PC-3 (cell line): ENCODE measurements at regions not wholly inside any gene's neighbourhood (a gene's known extent, or its start where the extent isn't known, plus 50 kb on each side); places are given as distances from the start of the nearest gene placed in this dataset.

Experiments
- ATAC-seq: fragments of 200-7000 bp; cut with Tn5 transposase; 2 replicates; pipeline ENCODE4 v1.9.1; 2020; ENCODE audit warnings: mild to moderate bottlenecking, moderate library complexity
- BruUV-seq: library from RNA; stranded (reverse); fragments of 400-500 nt; replicated peaks from 2 replicates; lab custom pipeline; 2021; lab: Mats Ljungman, UMichigan
- CTCF ChIA-PET: fragments of 300-600 bp; sonication (Branson Sonifier 250); formaldehyde crosslinking; loops from one replicate; lab custom pipeline; 2022; ENCODE audit warnings: antibody characterized with exemption; lab: Charles Lee
- POLR2A ChIA-PET: fragments of 300-600 bp; sonication (Branson Sonifier 250); formaldehyde crosslinking; loops from one replicate; lab custom pipeline; 2022; ENCODE audit warnings: antibody characterized with exemption; ENCODE audit not compliant: unreplicated experiment; lab: Charles Lee
- DNase-seq: peaks from one replicate; pipeline ENCODE4 v3.0.0-alpha.2; 2015
- H2AFZ ChIP-seq: fragments of 300-600 bp; sonication (generic); 2 replicates; pipeline ENCODE4 v1.6.0; 2016; ENCODE audit warnings: antibody characterized with exemption, low read length
- H3F3A ChIP-seq: fragments of 300-600 bp; sonication (generic); one replicate; pipeline ENCODE4 v1.6.0; 2017; ENCODE audit warnings: antibody characterized with exemption, low read length, control low read depth, mild to moderate bottlenecking; ENCODE audit not compliant: unreplicated experiment
- H3K27ac ChIP-seq: fragments of 300-600 bp; sonication (generic); 2 replicates; pipeline ENCODE4 v1.5.1; 2016; ENCODE audit warnings: mild to moderate bottlenecking, low read length
- H3K27me3 ChIP-seq: fragments of 300-600 bp; sonication (generic); 2 replicates; pipeline ENCODE4 v1.6.1; 2016; ENCODE audit warnings: low read length, mixed read lengths
- H3K36me3 ChIP-seq: fragments of 300-600 bp; sonication (generic); 2 replicates; pipeline ENCODE4 v1.6.1; 2016; ENCODE audit warnings: low read depth, mixed run types, low read length, mixed read lengths
- H3K4me1 ChIP-seq: fragments of 300-600 bp; sonication (generic); 2 replicates; pipeline ENCODE4 v1.5.1; 2016; ENCODE audit warnings: low read length; ENCODE audit not compliant: insufficient read depth
- H3K4me2 ChIP-seq: fragments of 300-600 bp; sonication (generic); 2 replicates; pipeline ENCODE4 v1.6.0; 2016; ENCODE audit warnings: low read length
- H3K4me3 ChIP-seq: fragments of 300-600 bp; sonication (generic); 2 replicates; pipeline ENCODE4 v1.5.1; 2016; ENCODE audit warnings: mild to moderate bottlenecking, low read length, mixed read lengths
- H3K79me2 ChIP-seq: fragments of 300-600 bp; sonication (generic); 2 replicates; pipeline ENCODE4 v1.6.1; 2017; ENCODE audit warnings: low read length, mixed read lengths
- H3K9ac ChIP-seq: fragments of 300-600 bp; sonication (generic); 2 replicates; pipeline ENCODE4 v1.6.0; 2016; ENCODE audit warnings: mild to moderate bottlenecking, low read length
- H3K9me2 ChIP-seq: fragments of 300-600 bp; sonication (generic); replicated peaks from 2 replicates; pipeline ENCODE4 v1.6.1; 2016; ENCODE audit warnings: mixed run types, low read length, mixed read lengths
- H3K9me3 ChIP-seq: fragments of 300-600 bp; sonication (generic); 2 replicates; pipeline ENCODE4 v1.6.1; 2016; ENCODE audit warnings: low read length, mixed read lengths
- H4K20me1 ChIP-seq: fragments of 300-600 bp; sonication (generic); 2 replicates; pipeline ENCODE4 v1.6.1; 2016; ENCODE audit warnings: low read length, mixed read lengths
- EZH2 ChIP-seq: fragments of 300-600 bp; sonication (generic); IDR thresholded peaks from one replicate; pipeline ENCODE4 v1.6.1; 2017; ENCODE audit warnings: antibody characterized with exemption, mild to moderate bottlenecking, low read length; ENCODE audit not compliant: unreplicated experiment
- EZH2phosphoT487 ChIP-seq: fragments of 300-600 bp; sonication (generic); IDR thresholded peaks from 2 replicates; pipeline ENCODE4 v1.6.1; 2018; ENCODE audit warnings: mild to moderate bottlenecking, antibody characterized with exemption, low read length, borderline replicate concordance
- intact Hi-C: fragments of 100-400 bp; cut with micrococcal nuclease; formaldehyde crosslinking; loops from 2 replicates; pipeline ENCODE4 v1.9.0; 2023
- TF ChIP-seq, protein P1 (sequence below): fragments of 300-600 bp; sonication (generic); conservative IDR thresholded peaks from 2 replicates; pipeline ENCODE4 v1.5.1; 2017; ENCODE audit warnings: antibody characterized with exemption, low read depth, mild to moderate bottlenecking, low read length

DNA sequence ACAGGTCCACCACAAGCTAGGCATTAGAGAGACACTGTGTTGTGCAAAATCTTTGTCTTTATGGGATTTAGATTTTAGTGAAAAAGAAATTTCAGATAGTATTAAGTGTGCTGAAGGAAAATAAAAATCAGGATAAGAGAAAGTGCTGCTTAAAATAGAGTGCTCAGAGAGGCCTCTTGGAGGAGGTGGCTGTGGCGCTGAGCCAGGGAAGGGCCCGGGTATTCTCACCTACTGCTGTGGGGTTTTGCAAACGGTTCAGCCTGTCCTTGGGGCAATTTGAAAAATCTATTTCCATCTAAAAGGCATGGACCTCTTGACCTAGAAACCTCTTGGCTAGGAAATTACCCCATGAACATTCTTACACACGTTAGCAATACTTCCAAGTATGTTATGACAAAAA lies 267.7 kb downstream of the TJP1 start:
- ATAC-seq, result no peak
- Histone ChIP-seq H3K27me3 (peaks cover 86% of the 10 kb centered on the region), H2AFZ (no peak overlapping the region), H3K36me3 (no peaks in the 10 kb centered on the region), H3K79me2 (no peaks in the 10 kb centered on the region), H3K9ac (no peak overlapping the region), H3K4me3 (no peak overlapping the region), H3K9me2 (no peaks in the 10 kb centered on the region), H4K20me1 (no peaks in the 10 kb centered on the region), H3K4me1 (no peaks in the 10 kb centered on the region), H3K27ac (no peak overlapping the region), H3F3A (no peaks in the 10 kb centered on the region), H3K9me3 (no peaks in the 10 kb centered on the region), H3K4me2 (no peak overlapping the region)
- no TSS peak for BruUV-seq
- intact Hi-C loops, result no loop called here
- TF ChIP-seq EZH2phosphoT487 (no peak), EZH2 (no peak)
- TF ChIP-seq, protein P1, sequence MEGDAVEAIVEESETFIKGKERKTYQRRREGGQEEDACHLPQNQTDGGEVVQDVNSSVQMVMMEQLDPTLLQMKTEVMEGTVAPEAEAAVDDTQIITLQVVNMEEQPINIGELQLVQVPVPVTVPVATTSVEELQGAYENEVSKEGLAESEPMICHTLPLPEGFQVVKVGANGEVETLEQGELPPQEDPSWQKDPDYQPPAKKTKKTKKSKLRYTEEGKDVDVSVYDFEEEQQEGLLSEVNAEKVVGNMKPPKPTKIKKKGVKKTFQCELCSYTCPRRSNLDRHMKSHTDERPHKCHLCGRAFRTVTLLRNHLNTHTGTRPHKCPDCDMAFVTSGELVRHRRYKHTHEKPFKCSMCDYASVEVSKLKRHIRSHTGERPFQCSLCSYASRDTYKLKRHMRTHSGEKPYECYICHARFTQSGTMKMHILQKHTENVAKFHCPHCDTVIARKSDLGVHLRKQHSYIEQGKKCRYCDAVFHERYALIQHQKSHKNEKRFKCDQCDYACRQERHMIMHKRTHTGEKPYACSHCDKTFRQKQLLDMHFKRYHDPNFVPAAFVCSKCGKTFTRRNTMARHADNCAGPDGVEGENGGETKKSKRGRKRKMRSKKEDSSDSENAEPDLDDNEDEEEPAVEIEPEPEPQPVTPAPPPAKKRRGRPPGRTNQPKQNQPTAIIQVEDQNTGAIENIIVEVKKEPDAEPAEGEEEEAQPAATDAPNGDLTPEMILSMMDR, result no peak
- DNase-seq, result no peak
- ChIA-PET CTCF (no interaction called here), POLR2A (no interaction called here)

DNA sequence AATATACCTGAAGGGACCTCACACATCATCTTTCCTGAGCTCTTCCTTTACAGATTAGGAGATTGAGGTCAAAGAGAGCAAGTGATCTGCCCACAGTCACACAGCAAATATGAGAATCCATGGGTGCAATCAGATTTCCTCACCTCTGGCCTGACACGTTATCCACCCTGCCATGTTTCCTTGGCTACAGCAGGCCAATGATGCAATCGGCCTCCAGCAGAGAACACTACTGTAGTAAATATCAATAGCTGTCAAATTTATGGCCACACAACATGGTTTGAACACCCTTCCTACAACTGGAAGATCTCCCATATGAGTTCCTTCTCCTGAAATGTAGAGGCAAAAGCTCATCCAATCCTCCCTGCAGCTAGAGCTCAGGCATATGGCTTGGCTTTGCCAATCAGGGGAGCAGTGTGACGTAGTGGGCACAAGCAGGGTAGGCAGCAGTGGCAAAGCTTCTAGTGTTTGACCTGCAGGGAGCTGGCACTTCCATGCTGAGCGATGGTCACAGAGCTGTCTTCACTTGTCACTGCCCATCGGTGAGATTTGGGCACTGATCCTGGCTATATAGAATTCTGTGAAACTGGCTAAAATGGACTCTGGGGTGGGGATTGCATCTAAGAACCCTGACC lies 271.3 kb downstream of the TJP1 start:
- no peak overlapping the region for H3K9ac ChIP-seq
- no peaks in the 10 kb centered on the region for H3K36me3 ChIP-seq
- peaks cover 86% of the 10 kb centered on the region for H3K27me3 ChIP-seq
- H3K4me2 ChIP-seq, result no peak overlapping the region
- no peaks in the 10 kb centered on the region for H3K4me1 ChIP-seq
- H3K4me3 ChIP-seq, result no peak overlapping the region
- DNase-seq, result no peak
- no peaks in the 10 kb centered on the region for H3K9me2 ChIP-seq
- H2AFZ ChIP-seq, result no peak overlapping the region
- CTCF ChIA-PET, result no interaction called here
- H3K79me2 ChIP-seq, result no peaks in the 10 kb centered on the region
- TF ChIP-seq EZH2 (no peak), EZH2phosphoT487 (no peak)
- TF ChIP-seq, protein P1, result no peak
- POLR2A ChIA-PET, result no interaction called here
- ATAC-seq, result no peak
- H3F3A ChIP-seq, result no peaks in the 10 kb centered on the region
- BruUV-seq, result no TSS peak
- no peaks in the 10 kb centered on the region for H4K20me1 ChIP-seq
- no peaks in the 10 kb centered on the region for H3K9me3 ChIP-seq
- no peak overlapping the region for H3K27ac ChIP-seq
- intact Hi-C loops, result no loop called here

DNA sequence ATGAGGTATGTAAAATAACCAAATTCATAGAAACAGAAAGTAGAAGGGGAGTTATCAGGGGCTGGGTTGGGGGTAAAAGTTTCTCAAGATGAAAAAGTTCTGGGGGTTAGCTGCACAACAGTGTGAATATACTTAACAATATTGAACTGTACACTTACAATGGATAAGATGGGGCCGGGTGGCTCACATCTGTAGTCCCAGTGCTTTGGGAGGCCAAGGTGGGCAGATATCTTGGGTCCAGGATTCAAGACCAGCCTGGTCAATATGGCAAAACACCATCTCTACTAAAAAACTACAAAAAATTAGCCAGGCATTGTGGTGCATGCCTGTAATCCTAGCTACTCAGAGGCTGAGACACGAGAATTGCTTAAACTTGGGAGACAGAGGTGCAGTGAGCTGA lies 274.3 kb downstream of the TJP1 start:
- intact Hi-C loops, result no loop called here
- ChIA-PET CTCF (no interaction called here), POLR2A (no interaction called here)
- no peak overlapping the region for H3K4me2 ChIP-seq
- no peaks in the 10 kb centered on the region for H3K9me3 ChIP-seq
- DNase-seq (no peak), ATAC-seq (no peak)
- no peak overlapping the region for H3K9ac ChIP-seq
- no peaks in the 10 kb centered on the region for H3K36me3 ChIP-seq
- peaks cover 84% of the 10 kb centered on the region for H3K27me3 ChIP-seq
- no peaks in the 10 kb centered on the region for H3K79me2 ChIP-seq
- no peaks in the 10 kb centered on the region for H4K20me1 ChIP-seq
- no peak overlapping the region for H3K27ac ChIP-seq
- H2AFZ ChIP-seq, result no peak overlapping the region
- TF ChIP-seq, protein P1, result no peak
- TF ChIP-seq EZH2 (no peak), EZH2phosphoT487 (no peak)
- no peaks in the 10 kb centered on the region for H3K9me2 ChIP-seq
- no peaks in the 10 kb centered on the region for H3F3A ChIP-seq
- BruUV-seq, result no TSS peak
- H3K4me3 ChIP-seq, result no peak overlapping the region
- no peaks in the 10 kb centered on the region for H3K4me1 ChIP-seq
